Esophagus squamous epithelium (tissue), 5 donors: ENCODE measurements at regions not wholly inside any gene's neighbourhood (a gene's known extent, or its start where the extent isn't known, plus 50 kb on each side); places are given as distances from the start of the nearest gene placed in this dataset.

Experiments
- DNase-seq: peaks from one replicate; lab custom pipeline; 2025; lab: John Stamatoyannopoulos, UW
- H3K27ac ChIP-seq, 4 donors: fragments of 200-600 bp; sonication (generic); one replicate each; pipeline ENCODE4 v1.5.1; 2016 to 2019; ENCODE audit warnings: mild to moderate bottlenecking in 1 of 4
- H3K27me3 ChIP-seq, 4 donors: fragments of 200-600 bp; sonication (generic); 1 replicate in 3 of 4; 2 replicates in 1 of 4; pipeline versions ENCODE4 v1.5.1 to v1.6.0; 2017 to 2021; ENCODE audit warnings: antibody characterized with exemption in 1 of 4
- H3K36me3 ChIP-seq, 3 donors: fragments of 200-600 bp; sonication (generic); one replicate each; pipeline ENCODE4 v1.5.1; 2016 to 2019
- H3K4me1 ChIP-seq, 3 donors: fragments of 200-600 bp; sonication (generic); one replicate each; pipeline ENCODE4 v1.5.1; 2017 to 2019
- H3K4me3 ChIP-seq, 4 donors: fragments of 200-600 bp; sonication (generic); 1 replicate in 3 of 4; 2 replicates in 1 of 4; pipeline ENCODE4 v1.5.1; 2016 to 2019; ENCODE audit warnings: mild to moderate bottlenecking in 2 of 4, moderate library complexity in 1 of 4
- H3K9me3 ChIP-seq, 3 donors: fragments of 200-600 bp; sonication (generic); one replicate each; pipeline ENCODE4 v1.5.1; 2016 to 2019
- CTCF ChIP-seq, 6 experiments: fragments of 450-650 bp in 4 of 6; fragments of 200-600 bp in 2 of 6; sonication (generic) in 2 of 6; IDR thresholded peaks; one replicate each; pipeline ENCODE4 v1.5.1; 2016 to 2019; ENCODE audit warnings: antibody characterized with exemption in 6 of 6, mild to moderate bottlenecking in 4 of 6, moderate library complexity in 4 of 6
- POLR2A ChIP-seq, 4 donors: fragments of 450-650 bp; IDR thresholded peaks; one replicate each; pipeline ENCODE4 v1.6.1; 2017; ENCODE audit warnings: antibody characterized with exemption in 4 of 4, mild to moderate bottlenecking in 4 of 4, moderate library complexity in 3 of 4
- WGBS, 2 donors: methylation state at CpG; one replicate each; pipeline ENCODE4 v1.1.5; 2018; 5-methylcytosine and 5-hydroxymethylcytosine counted together
- intact Hi-C: fragments of 100-400 bp; cut with DNase I; formaldehyde crosslinking; loops from one replicate; pipeline ENCODE4 v1.15.0; 2022
- donor health status: DM: yes; HTN: yes; CAD: no.

GRCh38 chr9:106326493-106326892, 536.5 kb upstream of the ZNF462 start:
- WGBS, 2 donors: 75 to 85% methylated on average over 4 of the region's 4 CpGs
- no peaks in the 10 kb centered on the region for H3K9me3 ChIP-seq
- H3K27ac ChIP-seq: no peak overlapping the region
- no peaks in the 10 kb centered on the region for H3K4me1 ChIP-seq
- no peak for DNase-seq
- H3K4me3 ChIP-seq: no peak overlapping the region
- no peaks in the 10 kb centered on the region for H3K27me3 ChIP-seq
- H3K36me3 ChIP-seq: no peaks in the 10 kb centered on the region
- TF ChIP-seq POLR2A (IDR thresholded peaks at IDR 0.05) (no peak), CTCF (IDR thresholded peaks at IDR 0.05) (no peak)
- intact Hi-C loops: no loop called here

GRCh38 chr9:106333481-106333880, 529.5 kb upstream of the ZNF462 start:
- H3K27me3 ChIP-seq: no peaks in the 10 kb centered on the region
- no peak overlapping the region for H3K27ac ChIP-seq
- H3K4me1 ChIP-seq: no peaks in the 10 kb centered on the region
- 57 to 58% methylated on average over 4 of the region's 4 CpGs for WGBS, 2 donors
- H3K9me3 ChIP-seq: no peaks in the 10 kb centered on the region
- no peak for DNase-seq
- H3K4me3 ChIP-seq: no peak overlapping the region
- no peaks in the 10 kb centered on the region for H3K36me3 ChIP-seq
- intact Hi-C loops: no loop called here
- TF ChIP-seq CTCF (IDR thresholded peaks at IDR 0.05): no peak
- no peak for TF ChIP-seq POLR2A (IDR thresholded peaks at IDR 0.05)

- H3K4me1 ChIP-seq: no peaks in the 10 kb centered on the region
- 50 to 51% methylated on average over 4 of the region's 4 CpGs for WGBS, 2 donors
- TF ChIP-seq POLR2A (IDR thresholded peaks at IDR 0.05): no peak
- no peak for TF ChIP-seq CTCF (IDR thresholded peaks at IDR 0.05)
- no peaks in the 10 kb centered on the region for H3K27me3 ChIP-seq
- H3K9me3 ChIP-seq: no peaks in the 10 kb centered on the region
- no peak for DNase-seq
- H3K27ac ChIP-seq: no peak overlapping the region
- no peaks in the 10 kb centered on the region for H3K36me3 ChIP-seq
- intact Hi-C loops: no loop called here
- H3K4me3 ChIP-seq: no peak overlapping the region
These were observed 528.9 kb upstream of the ZNF462 start for GRCh38 chr9:106334081-106334480.

GRCh38 chr9:106339882-106340281, 523.1 kb upstream of the ZNF462 start:
- no peaks in the 10 kb centered on the region for H3K36me3 ChIP-seq
- no peaks in the 10 kb centered on the region for H3K27me3 ChIP-seq
- 46 to 51% methylated on average over 3 of the region's 3 CpGs for WGBS, 2 donors
- no peaks in the 10 kb centered on the region for H3K9me3 ChIP-seq
- TF ChIP-seq CTCF (IDR thresholded peaks at IDR 0.05) (no peak), POLR2A (IDR thresholded peaks at IDR 0.05) (no peak)
- H3K4me3 ChIP-seq: no peak overlapping the region
- no peaks in the 10 kb centered on the region for H3K4me1 ChIP-seq
- intact Hi-C loops: no loop called here
- no peak overlapping the region for H3K27ac ChIP-seq
- DNase-seq: no peak

- Histone ChIP-seq H3K4me3 (no peak overlapping the region), H3K27me3 (no peaks in the 10 kb centered on the region), H3K9me3 (no peaks in the 10 kb centered on the region), H3K36me3 (no peaks in the 10 kb centered on the region), H3K4me1 (no peaks in the 10 kb centered on the region), H3K27ac (no peak overlapping the region)
- DNase-seq: no peak
- no peak for TF ChIP-seq POLR2A (IDR thresholded peaks at IDR 0.05)
- TF ChIP-seq CTCF (IDR thresholded peaks at IDR 0.05): no peak
- WGBS, 2 donors: 41 to 60% methylated on average over 1 of the region's 1 CpG
- intact Hi-C loops: no loop called here
These were observed 512.2 kb upstream of the ZNF462 start for GRCh38 chr9:106350777-106351176.
